B cell (primary cell): ENCODE measurements at regions not wholly inside any gene's neighbourhood (a gene's known extent, or its start where the extent isn't known, plus 50 kb on each side); places are given as distances from the start of the nearest gene placed in this dataset.

ENCODE experiments used
- EZH2 ChIP-seq: IDR thresholded peaks from 2 replicates; pipeline ENCODE4 v1.6.1; 2012; ENCODE audit warnings: borderline replicate concordance, low read depth, mild to moderate bottlenecking, moderate library complexity, low read length; ENCODE audit not compliant: insufficient read depth, poor library complexity, severe bottlenecking
- TF ChIP-seq, protein P1 (sequence below): fragments of 200-600 bp; IDR thresholded peaks from one replicate; pipeline ENCODE4 v1.8.0; 2022; ENCODE audit warnings: antibody characterized with exemption, mild to moderate bottlenecking

DNA sequence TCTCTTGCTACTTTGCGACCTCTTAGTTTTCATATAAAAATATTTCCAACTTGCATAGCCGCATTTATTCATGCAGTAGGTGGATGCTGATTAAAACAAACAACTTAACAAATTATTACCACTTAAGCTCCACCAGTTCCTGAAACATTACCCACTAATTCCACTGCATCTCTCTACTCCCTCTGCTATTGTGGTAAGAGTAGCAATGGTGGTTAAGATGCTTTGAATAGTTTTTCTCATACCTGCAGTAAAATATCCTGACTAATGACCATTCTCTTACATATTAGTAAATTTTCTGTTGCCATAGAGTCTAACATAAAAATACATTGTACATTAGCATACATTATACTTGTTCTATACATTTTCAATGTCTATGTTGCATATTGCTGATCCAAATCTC lies 397.6 kb upstream of the PLSCR5 start:
- TF ChIP-seq, protein P1, sequence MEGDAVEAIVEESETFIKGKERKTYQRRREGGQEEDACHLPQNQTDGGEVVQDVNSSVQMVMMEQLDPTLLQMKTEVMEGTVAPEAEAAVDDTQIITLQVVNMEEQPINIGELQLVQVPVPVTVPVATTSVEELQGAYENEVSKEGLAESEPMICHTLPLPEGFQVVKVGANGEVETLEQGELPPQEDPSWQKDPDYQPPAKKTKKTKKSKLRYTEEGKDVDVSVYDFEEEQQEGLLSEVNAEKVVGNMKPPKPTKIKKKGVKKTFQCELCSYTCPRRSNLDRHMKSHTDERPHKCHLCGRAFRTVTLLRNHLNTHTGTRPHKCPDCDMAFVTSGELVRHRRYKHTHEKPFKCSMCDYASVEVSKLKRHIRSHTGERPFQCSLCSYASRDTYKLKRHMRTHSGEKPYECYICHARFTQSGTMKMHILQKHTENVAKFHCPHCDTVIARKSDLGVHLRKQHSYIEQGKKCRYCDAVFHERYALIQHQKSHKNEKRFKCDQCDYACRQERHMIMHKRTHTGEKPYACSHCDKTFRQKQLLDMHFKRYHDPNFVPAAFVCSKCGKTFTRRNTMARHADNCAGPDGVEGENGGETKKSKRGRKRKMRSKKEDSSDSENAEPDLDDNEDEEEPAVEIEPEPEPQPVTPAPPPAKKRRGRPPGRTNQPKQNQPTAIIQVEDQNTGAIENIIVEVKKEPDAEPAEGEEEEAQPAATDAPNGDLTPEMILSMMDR, result no peak
- TF ChIP-seq EZH2, result no peak
